Endothelial cell of umbilical vein (primary cell): ENCODE measurements at regions not wholly inside any gene's neighbourhood (a gene's known extent, or its start where the extent isn't known, plus 50 kb on each side); places are given as distances from the start of the nearest gene placed in this dataset.

Experiments used
- BruUV-seq: library from RNA; stranded (reverse); fragments of 400-500 nt; replicated peaks from 2 replicates; lab custom pipeline; 2021; lab: Mats Ljungman, UMichigan
- CTCF ChIA-PET: fragments of 300-600, 350-600 bp; sonication (Branson Sonifier 250); formaldehyde crosslinking; loops from one replicate; lab custom pipeline; 2021; ENCODE audit warnings: antibody characterized with exemption, inconsistent platforms; lab: Charles Lee
- POLR2A ChIA-PET: fragments of 300-600, 350-600 bp; sonication (Branson Sonifier 250); formaldehyde crosslinking; loops from one replicate; lab custom pipeline; 2021; ENCODE audit warnings: antibody characterized with exemption, inconsistent platforms; lab: Charles Lee
- DNase-seq: peaks from one replicate; pipeline ENCODE4 v3.0.0-alpha.2; 2011; ENCODE audit warnings: low read depth, low spot score
- FAIRE-seq: peaks from 2 replicates; lab custom pipeline; 2011; peaks lifted over from hg19 to GRCh38; lab: Jason Lieb, UNC
- H2AFZ ChIP-seq: 2 replicates; pipeline ENCODE4 v1.6.0; 2012; ENCODE audit warnings: low read depth, low read length, control low read depth, inconsistent platforms
- H3K27ac ChIP-seq: 2 replicates; pipeline ENCODE4 v1.5.1; 2011; ENCODE audit warnings: low read depth, mild to moderate bottlenecking, control low read depth, low read length, moderate library complexity; ENCODE audit not compliant: insufficient read depth
- H3K27me3 ChIP-seq, 2 experiments: 2 replicates each; pipeline versions ENCODE4 v1.6.0 to v1.6.1; 2011; ENCODE audit warnings: low read length in 2 of 2, mixed read lengths in 1 of 2; ENCODE audit not compliant: control insufficient read depth in 2 of 2, insufficient read depth in 2 of 2
- H3K36me3 ChIP-seq, 2 experiments: 2 replicates in 1 of 2; 3 replicates in 1 of 2; pipeline ENCODE4 v1.5.1; 2011; ENCODE audit warnings: low read length in 2 of 2, mild to moderate bottlenecking in 1 of 2, moderate library complexity in 1 of 2; ENCODE audit not compliant: control insufficient read depth in 2 of 2, insufficient read depth in 2 of 2; ENCODE audit errors: extremely low read depth in 1 of 2
- H3K4me1 ChIP-seq: 3 replicates; pipeline ENCODE4 v1.5.1; 2011; ENCODE audit warnings: mild to moderate bottlenecking, low read length; ENCODE audit not compliant: control insufficient read depth, insufficient read depth; ENCODE audit errors: extremely low read depth
- H3K4me2 ChIP-seq: 2 replicates; pipeline ENCODE4 v1.6.1; 2011; ENCODE audit warnings: low read length, control low read depth, mixed read lengths; ENCODE audit not compliant: insufficient read depth
- H3K4me3 ChIP-seq, 3 experiments: fragments of 200-600 bp in 1 of 3; sonication (generic), shearing (Covaris generic) in 1 of 3; replicated peaks in 1 of 3; 2 replicates each; pipeline ENCODE4 v1.5.1; 2011 to 2016; ENCODE audit warnings: control low read depth in 3 of 3, low read length in 3 of 3, mild to moderate bottlenecking in 2 of 3, inconsistent platforms in 1 of 3, low read depth in 1 of 3, moderate library complexity in 1 of 3; ENCODE audit not compliant: insufficient read depth in 1 of 3
- H3K79me2 ChIP-seq: 2 replicates; pipeline ENCODE4 v1.6.0; 2012; ENCODE audit warnings: low read length, inconsistent platforms; ENCODE audit not compliant: control insufficient read depth, insufficient read depth
- H3K9ac ChIP-seq: replicated peaks from 2 replicates; pipeline ENCODE3; 2011; ENCODE audit warnings: low read length, control low read depth; ENCODE audit not compliant: insufficient read depth; ENCODE audit errors: extremely low read depth
- H3K9me1 ChIP-seq: replicated peaks from 3 replicates; pipeline ENCODE4 v1.6.0; 2011; ENCODE audit warnings: mild to moderate bottlenecking, low read length; ENCODE audit not compliant: control insufficient read depth, insufficient read depth; ENCODE audit errors: extremely low read depth
- H3K9me3 ChIP-seq: replicated peaks from 2 replicates; pipeline ENCODE4 v1.5.1; 2012; ENCODE audit warnings: low read length, inconsistent platforms; ENCODE audit not compliant: control insufficient read depth, insufficient read depth
- H4K20me1 ChIP-seq: replicated peaks from 2 replicates; pipeline ENCODE3; 2011; ENCODE audit warnings: mild to moderate bottlenecking, low read length; ENCODE audit not compliant: control insufficient read depth, insufficient read depth; ENCODE audit errors: extremely low read depth
- CTCF ChIP-seq, 2 donors: IDR thresholded peaks; 1 replicate in 1 of 2; 2 replicates in 1 of 2; pipeline ENCODE4 v1.5.1; 2011; ENCODE audit warnings: low read length in 2 of 2, mild to moderate bottlenecking in 2 of 2, moderate library complexity in 2 of 2, control low read depth in 1 of 2, inconsistent platforms in 1 of 2, low read depth in 1 of 2; ENCODE audit not compliant: insufficient read depth in 1 of 2; ENCODE audit errors: extremely low read depth in 1 of 2
- EZH2 ChIP-seq: IDR thresholded peaks from 2 replicates; pipeline ENCODE4 v1.6.1; 2012; ENCODE audit warnings: borderline replicate concordance, low read depth, mild to moderate bottlenecking, moderate library complexity, low read length, inconsistent platforms; ENCODE audit not compliant: severe bottlenecking
- FOS ChIP-seq: IDR thresholded peaks from 2 replicates; pipeline ENCODE4 v1.6.1; 2011; ENCODE audit warnings: mild to moderate bottlenecking, low read length, moderate library complexity, borderline replicate concordance; ENCODE audit not compliant: insufficient read depth
- GATA2 ChIP-seq: IDR thresholded peaks from 2 replicates; pipeline ENCODE4 v1.7.0; 2011; ENCODE audit warnings: low read depth, mild to moderate bottlenecking, moderate library complexity, mixed read lengths, low read length; ENCODE audit not compliant: insufficient read length, insufficient read depth
- JUN ChIP-seq: IDR thresholded peaks from 2 replicates; pipeline ENCODE4 v1.6.1; 2011; ENCODE audit warnings: borderline replicate concordance, low read depth; ENCODE audit not compliant: insufficient read length, insufficient read depth
- MAX ChIP-seq: IDR thresholded peaks from 2 replicates; pipeline ENCODE4 v1.6.1; 2011; ENCODE audit not compliant: insufficient read depth, insufficient read length
- MYC ChIP-seq: IDR thresholded peaks from one replicate; pipeline ENCODE4 v1.6.1; 2011; ENCODE audit warnings: mild to moderate bottlenecking, low read depth, low read length
- POLR2A ChIP-seq: IDR thresholded peaks from 2 replicates; pipeline ENCODE4 v1.6.1; 2012; ENCODE audit warnings: low read depth, mild to moderate bottlenecking, control low read depth, low read length
- POLR2AphosphoS5 ChIP-seq: IDR thresholded peaks from 2 replicates; pipeline ENCODE4 v1.6.1; 2012; ENCODE audit warnings: low read depth, mild to moderate bottlenecking, control low read depth, low read length, moderate library complexity; ENCODE audit not compliant: insufficient read depth
- dilution Hi-C: fragments of 300-500 bp; cut with MboI; formaldehyde crosslinking; loops from one replicate; pipeline ENCODE4 v1.15.0; 2019; ENCODE audit warnings: low sequenced_read_pairs; ENCODE audit not compliant: extremely low pct_ligation_motif_present
- intact Hi-C: fragments of 100-400 bp; cut with micrococcal nuclease; formaldehyde crosslinking; loops from one replicate; pipeline ENCODE4 v1.10.0; 2022

- Histone ChIP-seq H3K4me1 (no peaks in the 10 kb centered on the region), H3K79me2 (no peaks in the 10 kb centered on the region), H3K9me3 (peaks cover 6% of the 10 kb centered on the region), H3K4me2 (no peak overlapping the region), H2AFZ (no peak overlapping the region), H3K36me3 (no peaks in the 10 kb centered on the region), H3K27ac (no peak overlapping the region), H3K4me3 (no peak overlapping the region), H3K9ac (no peak overlapping the region), H4K20me1 (no peaks in the 10 kb centered on the region), H3K9me1 (no peaks in the 10 kb centered on the region), H3K27me3 (no peaks in the 10 kb centered on the region)
- FAIRE-seq (no peak), DNase-seq (no peak)
- dilution Hi-C loops (no loop called here), intact Hi-C loops (no loop called here)
- no TSS peak for BruUV-seq
- ChIA-PET POLR2A (no interaction called here), CTCF (no interaction called here)
- no peak for TF ChIP-seq JUN
- TF ChIP-seq CTCF (IDR thresholded peaks at IDR 0.05; ENCODE audit: extremely low read depth in 1 of 2, insufficient read depth in 1 of 2, low read depth in 1 of 2, low read length in 2 of 2), result no peak
- no peak for TF ChIP-seq FOS
- TF ChIP-seq MAX, result no peak
- TF ChIP-seq POLR2A, result no peak
- TF ChIP-seq MYC, result no peak
- TF ChIP-seq EZH2, result no peak
- TF ChIP-seq GATA2, result no peak
- TF ChIP-seq POLR2AphosphoS5, result no peak
These were observed 281.0 kb upstream of the MEIS1 start for GRCh38 chr2:66153941-66154340.
